ENCODE measurements at regions not wholly inside any gene's neighbourhood (a gene's known extent, or its start where the extent isn't known, plus 50 kb on each side); places are given as distances from the start of the nearest gene placed in this dataset.

GRCh38 chr4:12963291-12963690, 520.8 kb downstream of the RAB28 start:
- TF ChIP-seq CTCF (conservative IDR thresholded peaks at IDR 0.05; ENCODE audit: low read depth, low read length) (no peak), EZH2 (IDR thresholded peaks at IDR 0.05; ENCODE audit: borderline replicate concordance, low read depth, low read length, poor library complexity, severe bottlenecking) (no peak)

Measured in A673 (cell line).